A673 (cell line): ENCODE measurements at regions not wholly inside any gene's neighbourhood (a gene's known extent, or its start where the extent isn't known, plus 50 kb on each side); places are given as distances from the start of the nearest gene placed in this dataset.

Experiments used
- EZH2 ChIP-seq: fragments of 200-600 bp; sonication (generic); IDR thresholded peaks from 2 replicates; pipeline ENCODE4 v1.6.1; 2017; ENCODE audit warnings: borderline replicate concordance, low read depth, mild to moderate bottlenecking, mixed read lengths, antibody characterized with exemption, low read length; ENCODE audit not compliant: poor library complexity, severe bottlenecking
- TF ChIP-seq, protein P1 (sequence below): fragments of 300-800, 200-600 bp; sonication (generic); conservative IDR thresholded peaks from 2 replicates; pipeline ENCODE4 v1.5.1; 2017; ENCODE audit warnings: low read depth, mild to moderate bottlenecking, antibody characterized with exemption, low read length, moderate library complexity, mixed read lengths

DNA sequence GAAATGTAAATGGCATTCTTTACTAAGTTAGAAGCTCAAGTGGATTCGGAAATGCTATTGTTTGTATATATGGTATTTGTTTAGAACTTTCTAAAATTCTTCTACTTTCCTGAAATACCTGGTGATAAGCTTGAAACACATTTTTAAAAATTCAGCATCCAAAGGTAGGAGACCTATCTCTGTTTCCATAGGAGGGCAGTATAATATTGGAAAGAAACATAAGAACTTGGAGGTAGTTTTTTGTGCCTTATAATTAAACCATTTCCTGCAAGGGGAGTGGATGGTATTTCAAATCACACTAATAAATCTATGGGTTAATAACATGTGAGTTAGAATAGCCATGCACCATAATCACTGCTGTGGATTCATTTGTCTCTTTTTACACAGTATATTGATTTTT is 217.4 kb upstream of the AADAT start:
- no peak for TF ChIP-seq EZH2
- TF ChIP-seq, protein P1, sequence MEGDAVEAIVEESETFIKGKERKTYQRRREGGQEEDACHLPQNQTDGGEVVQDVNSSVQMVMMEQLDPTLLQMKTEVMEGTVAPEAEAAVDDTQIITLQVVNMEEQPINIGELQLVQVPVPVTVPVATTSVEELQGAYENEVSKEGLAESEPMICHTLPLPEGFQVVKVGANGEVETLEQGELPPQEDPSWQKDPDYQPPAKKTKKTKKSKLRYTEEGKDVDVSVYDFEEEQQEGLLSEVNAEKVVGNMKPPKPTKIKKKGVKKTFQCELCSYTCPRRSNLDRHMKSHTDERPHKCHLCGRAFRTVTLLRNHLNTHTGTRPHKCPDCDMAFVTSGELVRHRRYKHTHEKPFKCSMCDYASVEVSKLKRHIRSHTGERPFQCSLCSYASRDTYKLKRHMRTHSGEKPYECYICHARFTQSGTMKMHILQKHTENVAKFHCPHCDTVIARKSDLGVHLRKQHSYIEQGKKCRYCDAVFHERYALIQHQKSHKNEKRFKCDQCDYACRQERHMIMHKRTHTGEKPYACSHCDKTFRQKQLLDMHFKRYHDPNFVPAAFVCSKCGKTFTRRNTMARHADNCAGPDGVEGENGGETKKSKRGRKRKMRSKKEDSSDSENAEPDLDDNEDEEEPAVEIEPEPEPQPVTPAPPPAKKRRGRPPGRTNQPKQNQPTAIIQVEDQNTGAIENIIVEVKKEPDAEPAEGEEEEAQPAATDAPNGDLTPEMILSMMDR, result no peak
